HG03460 (cell line): ENCODE measurements at regions not wholly inside any gene's neighbourhood (a gene's known extent, or its start where the extent isn't known, plus 50 kb on each side); places are given as distances from the start of the nearest gene placed in this dataset.
"Not testable (repeated sequence)": the region's sequence is repeated elsewhere in the genome, so short reads cannot be mapped to it uniquely, and the experiment has no call there.

Experiments
- ATAC-seq: cut with Tn5 transposase; IDR thresholded peaks from one replicate; pipeline ENCODE4 v1.9.1; 2021; ENCODE audit not compliant: unreplicated experiment

DNA sequence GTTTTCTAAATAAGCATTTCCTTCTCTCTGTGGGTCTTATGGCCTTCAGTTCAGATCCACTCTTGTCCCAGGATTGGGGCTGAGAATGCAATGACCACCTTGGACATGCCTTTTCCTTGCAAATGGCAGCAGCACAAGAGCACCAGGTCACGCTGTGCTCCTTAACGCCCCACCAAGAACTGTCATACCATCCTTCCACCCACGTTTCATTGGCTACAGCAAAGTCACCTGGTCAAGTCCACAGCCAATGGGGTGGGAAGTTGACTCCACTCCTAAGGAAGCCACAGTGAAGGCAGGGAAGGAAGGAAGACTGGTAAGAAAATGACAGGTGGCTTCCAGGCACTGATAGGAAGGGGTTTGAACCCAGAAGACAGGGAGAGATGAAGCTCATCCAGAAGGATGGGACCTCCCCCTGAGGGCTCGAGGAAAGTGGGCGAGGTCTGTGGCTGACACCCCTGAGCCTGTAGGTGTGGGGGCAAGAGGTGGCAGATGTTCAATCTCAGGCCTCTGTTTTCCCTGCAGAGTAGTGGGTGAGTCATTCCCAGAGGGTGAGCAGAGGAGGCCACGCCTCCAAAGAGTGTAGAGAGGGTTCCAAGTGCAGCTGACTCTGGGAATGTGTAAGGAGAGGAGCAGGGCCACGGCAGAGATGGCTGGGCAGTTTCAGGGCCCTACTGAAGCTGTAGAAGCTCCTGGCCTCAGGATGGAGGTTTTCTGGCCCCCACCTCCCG, 113.5 kb upstream of the VRK1 start:
- no peak for ATAC-seq

DNA sequence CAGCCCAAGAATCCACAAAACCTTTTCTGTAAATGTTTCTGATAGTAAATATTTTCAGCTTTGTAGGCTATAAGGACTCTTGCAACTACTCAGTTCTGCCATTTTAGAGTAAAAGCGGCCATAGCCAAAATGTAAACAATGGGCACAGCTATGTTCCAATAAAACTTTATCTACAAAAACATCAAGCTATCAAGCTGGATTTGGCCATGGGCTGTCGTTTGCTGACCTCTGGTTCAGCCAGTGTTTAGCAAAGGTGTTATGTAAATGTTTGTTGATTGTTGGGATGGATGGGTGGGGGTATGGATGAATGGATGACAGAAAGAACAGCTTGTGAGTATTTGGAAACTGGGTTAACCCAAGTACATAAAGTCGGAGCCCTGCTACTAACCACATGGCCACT, 111.1 kb upstream of the VRK1 start:
- no peak for ATAC-seq

DNA sequence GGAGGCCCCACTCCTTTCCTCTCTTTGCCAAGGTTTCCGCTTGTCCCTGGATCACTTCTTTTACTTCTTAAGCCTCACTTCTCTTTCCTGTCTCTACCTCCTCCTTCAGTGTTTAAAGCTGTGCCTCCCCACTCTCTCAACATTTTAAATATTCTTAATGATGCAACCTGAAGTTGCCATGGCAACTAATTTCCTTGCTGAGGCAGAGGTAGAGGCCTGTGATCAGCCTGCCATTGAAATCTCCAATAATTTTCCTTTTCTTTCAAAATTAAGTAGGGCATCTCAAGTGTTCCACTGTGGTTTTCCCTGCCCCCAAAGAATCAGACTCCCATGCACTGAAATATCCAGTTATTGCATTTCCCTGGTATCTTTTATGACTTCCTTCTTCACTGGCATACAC, 108.6 kb upstream of the VRK1 start:
- no peak for ATAC-seq

DNA sequence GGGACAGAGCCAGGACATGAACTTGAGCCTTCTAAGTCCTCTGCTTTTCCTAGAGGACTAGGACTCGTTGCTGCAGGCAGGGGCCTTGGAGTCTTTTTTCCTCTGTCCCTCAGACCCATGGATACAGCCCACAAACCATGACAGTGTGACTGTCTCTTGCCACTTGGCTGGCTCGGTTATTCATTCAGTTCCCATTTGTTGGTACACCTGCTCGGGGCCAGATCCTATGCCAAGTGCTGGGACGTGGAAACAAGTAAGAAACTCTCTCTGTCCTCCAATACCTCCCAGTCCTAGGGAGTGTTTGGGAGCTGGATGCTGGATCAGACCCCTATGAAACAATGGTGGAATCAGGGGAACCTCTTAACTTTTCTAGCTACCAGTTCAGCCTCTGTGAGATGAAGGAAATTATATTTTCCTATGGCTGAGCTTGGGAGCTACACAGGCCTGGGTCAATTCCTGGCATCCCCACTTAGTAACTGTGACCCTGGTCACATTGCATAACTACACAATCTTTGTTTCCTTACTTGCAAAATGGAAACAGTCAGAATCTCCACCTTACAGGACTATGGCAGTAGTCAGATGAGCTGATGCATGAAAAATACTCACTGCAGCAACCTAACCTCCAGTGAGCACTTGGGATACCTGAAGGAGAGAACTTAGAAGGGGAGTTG, 106.3 kb upstream of the VRK1 start:
- ATAC-seq: no peak

DNA sequence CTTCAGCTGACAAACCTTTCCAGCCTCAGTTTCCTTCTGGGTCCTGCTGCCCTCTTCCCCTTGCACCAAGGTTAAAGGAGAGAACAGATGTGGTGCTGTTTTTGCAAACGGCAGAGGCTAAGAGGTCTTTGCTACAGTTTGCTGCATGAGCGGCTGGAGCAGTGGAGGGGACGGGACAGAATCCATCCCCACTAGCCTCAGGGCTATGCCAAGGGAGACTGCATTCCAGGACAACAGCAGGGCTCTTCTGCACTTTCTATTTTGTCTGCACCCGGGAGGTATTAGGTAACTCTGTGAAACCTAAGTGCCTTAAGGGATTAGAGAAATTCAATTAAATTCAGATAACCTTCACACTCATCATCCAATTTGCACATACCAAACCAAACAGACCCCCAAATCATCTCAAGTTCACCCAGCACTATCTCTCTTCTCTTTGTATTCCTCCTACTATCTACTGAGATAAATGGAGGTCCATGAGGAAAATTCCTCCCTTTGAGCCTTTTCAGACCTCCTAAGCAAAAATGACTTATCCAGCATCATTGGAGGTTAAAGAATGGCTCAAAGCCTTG, 103.8 kb upstream of the VRK1 start:
- ATAC-seq: no peak

DNA sequence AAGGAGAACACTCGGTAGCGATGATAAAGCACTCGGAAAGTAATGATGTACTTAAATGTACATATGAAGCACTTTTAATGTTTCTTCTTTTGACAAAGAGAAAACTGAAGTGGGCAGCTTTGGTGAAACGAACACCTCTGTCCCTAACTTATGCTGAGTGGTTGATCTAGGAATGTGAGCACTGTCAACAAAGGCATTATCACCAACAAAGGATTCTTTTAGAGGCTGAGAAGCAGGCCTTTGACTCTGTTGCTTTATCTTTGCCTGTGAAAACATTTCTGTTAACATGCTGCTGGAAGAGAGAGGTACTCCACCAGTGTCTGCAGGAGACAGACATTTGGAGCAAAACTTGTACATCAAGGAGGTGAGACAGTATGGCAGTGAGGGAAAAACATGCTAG, 103.2 kb upstream of the VRK1 start:
- no peak for ATAC-seq

DNA sequence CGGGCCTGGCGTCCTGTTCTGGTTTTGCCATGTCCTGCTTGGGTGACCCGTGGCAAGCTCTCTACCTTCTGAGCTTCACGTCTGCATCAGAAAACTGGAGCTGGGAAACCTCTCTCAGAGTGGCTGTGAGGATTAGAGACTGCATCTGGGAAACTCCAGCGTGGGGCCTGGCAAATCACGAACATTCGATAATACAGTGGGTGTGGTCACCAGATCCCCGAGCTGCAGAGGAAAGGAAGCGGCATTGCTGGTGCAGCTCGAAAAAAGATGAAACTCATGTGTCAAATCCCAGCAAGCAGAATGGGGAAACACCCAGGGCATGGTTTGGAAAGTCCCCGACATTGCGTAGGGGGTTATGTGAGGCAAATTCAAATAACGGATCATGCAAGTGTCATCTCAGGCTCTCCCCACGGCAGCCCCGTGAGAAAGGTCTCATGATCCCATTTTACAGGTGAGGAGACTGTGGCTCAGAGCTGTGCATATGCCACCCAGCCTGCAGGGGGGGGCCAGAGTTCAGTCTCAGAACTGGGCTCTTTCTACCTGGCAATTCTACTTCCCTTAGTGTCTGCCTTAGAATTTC, 98.1 kb upstream of the VRK1 start:
- no peak for ATAC-seq

DNA sequence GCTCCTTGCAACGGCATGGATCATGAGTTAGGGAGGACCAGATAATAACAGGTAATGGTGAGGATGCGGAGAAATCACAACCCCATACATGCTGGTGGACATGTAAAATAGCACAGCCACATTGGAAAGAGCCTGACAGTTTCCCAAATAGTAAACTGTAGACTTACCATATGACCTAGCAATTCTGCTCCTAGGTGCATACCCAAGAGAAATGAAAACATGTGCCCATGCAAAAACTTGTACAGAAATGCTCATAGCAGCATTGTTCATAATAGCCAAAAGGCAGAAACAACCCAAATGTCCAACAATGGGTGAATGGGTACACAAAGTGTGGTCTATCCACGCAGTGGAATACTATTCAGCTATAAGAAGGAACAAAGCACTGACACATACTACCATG, 97.5 kb upstream of the VRK1 start:
- no peak for ATAC-seq

DNA sequence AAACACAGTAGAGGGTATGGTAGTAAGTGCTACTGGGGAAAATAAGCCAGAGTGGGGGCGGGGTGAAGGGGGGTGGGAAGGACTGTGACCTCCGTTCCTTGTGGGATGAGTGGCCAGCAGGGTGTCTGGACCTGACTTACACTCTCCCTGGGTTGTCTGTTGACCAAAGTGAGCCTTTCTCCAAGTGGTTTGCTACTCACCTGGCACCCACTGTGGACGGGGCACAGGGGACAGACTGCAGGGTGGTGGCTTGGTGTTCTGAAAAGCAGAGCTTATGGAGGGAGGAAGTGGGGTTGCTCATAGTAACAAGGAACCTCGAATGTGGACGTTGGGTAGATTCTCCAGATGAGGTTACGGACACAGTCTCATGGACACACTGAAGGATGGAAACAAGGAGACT, 94.4 kb upstream of the VRK1 start:
- ATAC-seq: no peak

DNA sequence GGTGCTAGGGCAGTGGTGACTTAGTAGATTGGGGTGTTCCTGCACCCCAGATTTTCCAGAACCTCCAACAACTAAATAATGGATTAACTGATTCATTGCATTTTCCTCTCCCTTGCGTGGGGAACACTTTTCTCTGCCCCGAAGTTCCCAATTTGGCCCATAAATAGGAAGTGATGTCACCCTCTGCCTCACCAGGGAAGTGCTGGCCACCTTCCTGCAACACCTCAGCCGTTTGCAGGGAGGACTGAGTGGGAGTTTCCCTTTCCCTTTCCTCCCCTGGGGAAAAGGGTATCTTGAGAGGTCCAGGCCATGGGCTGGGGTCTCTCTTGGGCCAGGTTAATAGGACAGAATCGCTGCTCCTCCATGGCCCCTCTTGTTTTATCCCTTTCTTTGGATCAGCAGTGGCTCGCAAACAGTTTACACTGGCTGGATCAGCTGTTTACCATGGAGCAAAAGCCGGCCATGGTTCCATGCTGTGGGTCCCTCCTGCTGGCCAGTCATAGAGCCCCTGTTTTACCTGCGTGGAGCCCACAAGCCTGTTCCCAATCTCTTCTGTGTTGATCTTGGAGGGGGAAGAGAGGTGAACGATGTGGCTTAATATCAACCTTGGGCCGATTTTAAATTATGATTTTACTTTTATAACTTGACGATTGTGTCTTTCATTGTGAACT, 91.6 kb upstream of the VRK1 start:
- no peak for ATAC-seq

DNA sequence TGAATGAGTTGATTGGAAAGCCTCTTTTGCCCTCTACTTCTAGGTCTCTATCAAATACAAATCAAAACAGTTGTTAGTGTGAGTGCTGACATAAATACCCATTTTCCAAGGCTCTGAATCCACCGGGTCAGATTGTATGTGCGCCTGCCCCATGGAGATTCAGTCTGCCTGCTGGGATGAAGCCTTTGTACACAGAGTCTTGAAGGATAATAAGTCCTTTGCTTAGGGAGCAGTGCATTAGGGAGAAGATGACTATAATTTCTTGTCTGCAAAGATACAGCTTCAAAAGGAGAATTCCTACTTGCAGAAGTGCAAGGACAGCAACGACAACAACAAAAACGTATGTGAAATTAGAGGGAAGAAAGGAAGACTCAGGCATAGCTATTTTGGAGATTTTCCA, 90.3 kb upstream of the VRK1 start:
- no peak for ATAC-seq

DNA sequence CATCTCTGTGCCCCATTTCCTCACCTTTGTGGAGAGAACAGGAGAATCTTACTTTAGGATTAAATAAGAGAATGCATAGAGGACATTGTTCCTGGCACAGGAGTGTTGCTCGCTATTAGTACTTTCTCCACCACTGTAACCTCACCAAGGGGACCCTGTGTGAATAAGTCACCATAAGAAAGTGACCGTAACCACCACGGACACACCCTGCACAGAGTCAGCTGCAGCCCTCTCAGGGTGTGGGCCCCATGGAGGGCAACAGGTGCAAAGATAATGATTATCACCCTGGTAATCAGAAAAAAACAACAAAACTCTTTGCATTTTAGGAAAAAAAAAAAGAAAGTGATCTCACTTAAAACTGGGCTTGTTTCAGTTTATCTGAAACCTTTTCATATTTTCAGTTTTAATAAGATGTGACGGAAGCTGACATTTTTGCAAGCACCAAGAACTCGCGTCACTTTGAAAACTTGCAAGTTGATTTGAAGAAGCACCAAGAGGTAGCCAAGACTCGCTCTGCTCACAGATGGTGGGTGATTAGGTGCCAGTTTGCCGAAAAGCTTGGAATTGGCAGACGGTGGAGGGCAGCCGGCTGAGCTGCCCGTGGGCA, 87.0 kb upstream of the VRK1 start:
- ATAC-seq: no peak

DNA sequence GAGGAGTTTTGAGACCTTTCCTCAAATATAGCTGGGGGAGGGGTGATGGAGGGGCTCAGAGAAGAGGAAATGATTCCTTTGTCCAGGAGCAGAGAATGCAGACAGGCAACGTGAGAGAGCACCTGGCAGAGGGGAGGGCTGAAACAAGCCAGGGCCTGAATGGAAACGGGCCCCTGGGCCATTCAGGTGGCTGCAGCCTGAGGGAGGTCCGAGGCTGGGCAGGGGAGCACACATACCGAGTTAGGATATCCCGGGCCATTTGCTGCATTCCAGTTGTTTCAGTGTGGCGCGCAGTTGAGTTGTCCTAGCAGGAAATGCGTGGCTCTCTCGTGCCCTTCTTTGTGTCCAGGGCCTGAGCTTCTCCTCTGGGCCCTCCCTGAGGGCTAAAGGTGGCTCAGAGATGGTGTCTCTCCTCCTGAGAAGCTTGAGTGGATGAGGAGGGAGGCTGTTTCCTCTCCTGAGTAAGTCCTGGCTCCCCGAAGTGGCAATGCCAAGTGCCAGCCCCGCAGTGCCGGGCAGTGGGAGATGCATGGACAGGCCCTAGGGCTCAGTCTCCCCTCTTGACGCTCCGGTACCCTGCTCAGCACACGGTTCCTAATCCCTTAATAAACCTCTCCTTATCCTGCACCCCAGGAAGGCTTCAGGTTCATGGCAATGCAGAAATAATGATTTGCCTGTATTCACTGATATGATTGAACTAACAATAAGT, 85.5 kb upstream of the VRK1 start:
- ATAC-seq: no peak

DNA sequence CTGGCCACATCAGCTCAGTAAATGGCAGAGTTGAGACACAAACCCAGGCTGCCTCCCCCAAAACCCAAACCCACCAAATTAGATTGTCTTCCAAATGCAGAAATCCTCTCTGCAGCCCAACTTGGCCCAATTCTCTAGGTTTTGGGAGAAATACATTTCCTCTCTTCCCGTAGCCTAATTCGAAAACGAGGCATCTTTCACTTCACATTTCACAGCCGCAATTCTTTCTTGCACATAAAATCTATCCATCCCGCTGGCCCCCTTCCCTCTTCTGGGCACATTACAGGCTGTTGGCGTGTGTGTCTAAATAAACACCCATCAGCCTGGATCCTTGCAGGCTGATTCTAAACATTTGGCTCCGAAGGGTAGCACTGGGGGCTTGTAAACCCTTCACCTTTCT, 83.8 kb upstream of the VRK1 start:
- no peak for ATAC-seq

DNA sequence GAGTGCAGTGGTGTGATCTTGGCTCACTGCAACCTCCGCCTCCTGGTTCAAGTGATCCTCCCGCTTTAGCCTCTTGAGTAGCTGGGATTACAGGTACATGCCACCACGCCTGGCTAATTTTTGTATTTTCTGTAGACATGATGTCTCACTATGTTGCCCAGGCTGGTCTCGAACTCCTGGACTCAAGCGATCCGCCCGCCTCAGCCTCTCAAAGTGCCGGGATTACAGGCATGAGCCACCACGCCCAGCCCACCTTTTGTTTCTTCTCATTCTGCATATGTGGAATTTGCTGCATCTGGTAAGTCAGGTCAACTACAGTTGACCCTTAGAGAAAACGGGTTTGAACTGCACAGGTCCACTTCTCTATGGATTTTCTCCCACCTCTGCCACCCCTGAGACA, 82.6 kb upstream of the VRK1 start:
- ATAC-seq: not testable (repeated sequence)

DNA sequence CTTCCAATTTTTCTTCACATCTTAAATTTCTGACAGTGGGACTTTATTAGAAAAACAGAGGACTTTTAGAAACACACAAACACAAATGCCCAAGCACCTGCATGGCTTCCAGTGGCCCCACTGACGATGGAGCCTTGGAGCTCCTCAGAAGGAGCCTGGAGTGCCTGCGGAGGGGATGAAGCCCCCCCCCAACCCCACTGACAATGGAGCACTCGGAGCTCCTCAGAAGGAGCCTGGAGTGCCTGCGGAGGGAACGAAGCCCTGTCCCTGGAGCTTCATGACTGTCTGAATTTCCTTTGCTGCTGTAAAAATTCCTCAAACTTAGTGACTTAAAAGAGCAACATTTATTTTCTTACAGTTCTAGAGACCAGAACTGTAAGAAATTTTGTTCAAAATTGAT, 80.1 kb upstream of the VRK1 start:
- no peak for ATAC-seq

DNA sequence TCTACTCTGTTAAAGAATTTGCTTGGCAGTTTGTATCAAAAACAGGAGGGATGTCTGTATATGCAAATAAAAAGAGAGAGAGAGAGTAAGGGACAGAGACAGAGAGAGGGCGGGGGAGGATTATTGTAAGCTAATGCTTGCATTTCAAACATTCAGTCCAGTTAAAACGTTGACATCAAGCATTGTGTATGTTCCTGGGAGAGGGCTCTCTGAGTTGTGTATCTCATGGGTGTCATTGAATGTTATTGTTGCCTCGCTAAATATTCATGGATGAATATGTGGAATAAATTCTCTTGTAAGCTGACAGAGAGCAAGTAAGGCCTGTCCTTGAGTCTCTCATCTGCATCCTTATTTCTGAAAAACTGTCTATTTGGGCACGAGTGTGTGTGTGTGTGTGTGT, 78.8 kb upstream of the VRK1 start:
- no peak for ATAC-seq

DNA sequence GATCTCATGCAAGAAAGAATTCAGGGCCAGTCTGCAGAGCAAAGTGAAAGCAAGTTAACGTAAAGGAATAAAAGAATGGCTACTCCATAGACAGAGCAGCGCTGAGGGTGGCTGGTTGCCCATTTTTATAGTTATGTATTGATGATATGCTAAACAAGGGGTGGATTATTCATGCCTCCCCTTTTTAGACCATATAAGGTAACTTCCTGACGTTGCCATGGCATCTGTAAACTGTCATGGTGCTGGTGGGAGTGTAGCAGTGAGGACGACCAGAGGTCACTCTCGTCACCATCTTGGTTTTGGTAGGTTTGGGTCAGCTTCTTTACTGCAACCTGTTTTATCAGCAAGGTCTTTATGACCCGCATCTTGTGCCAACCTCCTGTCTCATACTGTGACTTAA, 76.5 kb upstream of the VRK1 start:
- ATAC-seq: not testable (repeated sequence)

DNA sequence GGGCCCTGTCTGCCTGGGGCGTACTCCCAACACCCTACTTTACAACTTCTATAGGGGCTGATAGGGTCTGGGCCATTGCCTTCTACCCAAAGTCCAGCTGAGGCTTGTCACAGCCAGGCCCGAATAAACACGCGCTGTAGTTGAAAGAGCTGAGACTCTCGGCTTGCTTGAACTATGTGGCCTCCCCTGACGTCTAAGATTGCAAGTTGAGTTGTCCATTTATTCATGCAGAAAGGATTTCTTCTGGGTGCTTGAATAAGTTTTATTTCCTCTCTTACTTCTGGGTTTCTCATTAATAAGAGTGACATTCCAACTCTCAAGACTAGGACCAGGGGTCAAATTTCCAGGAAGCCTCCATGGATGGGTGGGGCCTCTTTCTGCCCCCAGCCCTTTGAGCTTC, 74.4 kb upstream of the VRK1 start:
- no peak for ATAC-seq

DNA sequence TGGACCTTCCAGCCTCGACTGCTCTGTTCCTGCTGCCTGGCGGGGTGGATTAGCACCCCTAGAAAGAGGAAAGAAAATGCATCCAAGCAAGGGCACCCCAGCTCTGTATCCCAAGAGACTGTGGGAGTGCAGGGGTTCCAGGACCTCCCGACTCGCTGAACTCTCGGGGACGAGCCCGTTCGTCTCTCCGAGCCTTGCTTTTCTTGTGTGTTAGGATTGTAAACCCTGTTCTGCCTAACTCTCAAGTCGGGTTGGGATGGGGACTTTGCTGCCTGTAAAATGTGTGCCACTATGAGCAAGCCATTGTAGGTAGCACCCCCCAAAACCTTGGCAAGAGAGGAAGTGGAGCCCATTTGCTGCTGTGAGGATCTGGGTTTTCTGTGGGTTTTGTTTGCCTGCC, 73.2 kb upstream of the VRK1 start:
- ATAC-seq: no peak

DNA sequence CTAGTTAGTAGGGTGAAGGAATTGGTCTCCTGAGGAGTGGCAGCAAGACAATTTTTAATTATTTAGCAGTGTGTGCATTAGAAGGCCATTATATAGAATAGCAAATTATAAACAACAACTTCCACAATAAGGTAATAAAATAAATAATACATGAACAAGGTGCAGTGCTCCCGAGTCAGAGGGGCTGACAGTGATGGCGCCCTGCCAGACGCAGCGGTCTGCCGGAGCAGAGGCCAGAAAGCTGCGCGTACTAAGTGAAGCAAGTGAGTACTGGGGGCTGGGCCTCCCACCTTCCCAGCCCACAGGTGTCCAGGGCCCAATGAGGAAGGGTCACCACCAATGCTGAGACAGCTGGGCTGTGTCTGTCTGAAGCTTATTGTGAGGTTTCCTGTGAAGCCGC, 72.0 kb upstream of the VRK1 start:
- ATAC-seq: no peak
